Liver (tissue), 8 donors: ENCODE measurements at regions not wholly inside any gene's neighbourhood (a gene's known extent, or its start where the extent isn't known, plus 50 kb on each side); places are given as distances from the start of the nearest gene placed in this dataset.

Experiments used
- DNase-seq: peaks from one replicate; pipeline ENCODE4 v3.0.0-alpha.2; 2017; ENCODE audit warnings: low spot score
- H3K27ac ChIP-seq, 2 donors: one replicate each; pipeline ENCODE4 v1.7.0; 2013; ENCODE audit warnings: inconsistent platforms in 2 of 2, low read length in 2 of 2, control low read depth in 1 of 2, low read depth in 1 of 2, mild to moderate bottlenecking in 1 of 2
- H3K27me3 ChIP-seq, 4 donors: one replicate each; pipeline versions ENCODE4 v1.6.1 to v1.7.0; 2013; ENCODE audit warnings: low read length in 3 of 4, inconsistent platforms in 1 of 4, mild to moderate bottlenecking in 1 of 4, moderate library complexity in 1 of 4; ENCODE audit not compliant: control insufficient read depth in 4 of 4, insufficient read depth in 4 of 4
- H3K36me3 ChIP-seq, 4 donors: one replicate each; pipeline versions ENCODE4 v1.6.1 to v1.7.0; 2013; ENCODE audit warnings: low read length in 3 of 4, mild to moderate bottlenecking in 3 of 4, low read depth in 1 of 4, moderate library complexity in 1 of 4; ENCODE audit not compliant: control insufficient read depth in 4 of 4, insufficient read depth in 3 of 4
- H3K4me1 ChIP-seq, 4 donors: one replicate each; pipeline versions ENCODE4 v1.6.1 to v1.7.0; 2013; ENCODE audit warnings: low read length in 3 of 4, mild to moderate bottlenecking in 3 of 4, moderate library complexity in 1 of 4; ENCODE audit not compliant: control insufficient read depth in 4 of 4, insufficient read depth in 4 of 4
- H3K4me3 ChIP-seq, 3 donors: one replicate each; pipeline versions ENCODE4 v1.6.1 to v1.7.0; 2013; ENCODE audit warnings: low read length in 3 of 3, control low read depth in 1 of 3, low read depth in 1 of 3, mild to moderate bottlenecking in 1 of 3
- H3K9ac ChIP-seq, 2 donors: one replicate each; pipeline ENCODE4 v1.7.0; 2013; ENCODE audit warnings: low read length in 2 of 2, mild to moderate bottlenecking in 2 of 2, moderate library complexity in 2 of 2, control low read depth in 1 of 2, low read depth in 1 of 2
- H3K9me3 ChIP-seq, 4 donors: one replicate each; pipeline versions ENCODE4 v1.6.1 to v1.7.0; 2013; ENCODE audit warnings: low read length in 3 of 4; ENCODE audit not compliant: control insufficient read depth in 4 of 4
- EGR1 ChIP-seq, 2 donors: IDR thresholded peaks; 2 replicates each; pipeline ENCODE4 v1.6.1; 2016 to 2018; ENCODE audit warnings: antibody characterized with exemption in 2 of 2, low read depth in 2 of 2
- FOXA1 ChIP-seq: IDR thresholded peaks from 2 replicates; pipeline ENCODE4 v1.6.1; 2016; ENCODE audit warnings: antibody characterized with exemption
- HNF4A ChIP-seq, 2 donors: conservative IDR thresholded peaks; 2 replicates each; pipeline ENCODE4 v1.6.1; 2016; ENCODE audit warnings: antibody characterized with exemption in 2 of 2, mild to moderate bottlenecking in 2 of 2
- HNF4G ChIP-seq: IDR thresholded peaks from 2 replicates; pipeline ENCODE4 v1.6.1; 2016; ENCODE audit warnings: antibody characterized with exemption
- JUND ChIP-seq, 2 donors: IDR thresholded peaks; 2 replicates each; pipeline ENCODE4 v1.6.1; 2016; ENCODE audit warnings: antibody characterized with exemption in 2 of 2
- RAD21 ChIP-seq, 2 donors: IDR thresholded peaks; 2 replicates each; pipeline ENCODE4 v1.6.1; 2016; ENCODE audit warnings: antibody characterized with exemption in 2 of 2, mild to moderate bottlenecking in 2 of 2
- REST ChIP-seq: IDR thresholded peaks from 2 replicates; pipeline ENCODE4 v1.6.1; 2016; ENCODE audit warnings: antibody characterized with exemption, mild to moderate bottlenecking
- RXRA ChIP-seq, 2 donors: IDR thresholded peaks; 2 replicates each; pipeline ENCODE4 v1.6.1; 2017 to 2018; ENCODE audit warnings: antibody characterized with exemption in 2 of 2, mild to moderate bottlenecking in 1 of 2
- SP1 ChIP-seq: IDR thresholded peaks from 2 replicates; pipeline ENCODE4 v1.6.1; 2018; ENCODE audit warnings: antibody characterized with exemption, mild to moderate bottlenecking
- TAF1 ChIP-seq: conservative IDR thresholded peaks from 2 replicates; pipeline ENCODE4 v1.6.1; 2016; ENCODE audit warnings: antibody characterized with exemption, mild to moderate bottlenecking
- YY1 ChIP-seq: IDR thresholded peaks from 2 replicates; pipeline ENCODE4 v1.6.1; 2016; ENCODE audit warnings: antibody characterized with exemption, mild to moderate bottlenecking
- WGBS: extraction: QIAGEN DNeasy Blood & Tissue Kit; methylation state at CpG from one replicate; pipeline ENCODE4 v1.1.7; 2013; 5-methylcytosine and 5-hydroxymethylcytosine counted together
- TF ChIP-seq, protein P1 (sequence below): IDR thresholded peaks from 2 replicates; pipeline ENCODE4 v1.6.1; 2016; ENCODE audit warnings: antibody characterized with exemption
- TF ChIP-seq, protein P2 (sequence below): IDR thresholded peaks from 2 replicates; pipeline ENCODE4 v1.6.1; 2016; ENCODE audit warnings: antibody characterized with exemption
- TF ChIP-seq, protein P3 (sequence below): fragments of 150-350 bp; IDR thresholded peaks from 2 replicates; pipeline ENCODE4 v1.5.1; 2017; ENCODE audit warnings: improper control_type of control experiment, low read depth, low read length; ENCODE audit not compliant: missing input control
- TF ChIP-seq, protein P4 (sequence below): IDR thresholded peaks from 2 replicates; pipeline ENCODE4 v1.6.1; 2016; ENCODE audit warnings: antibody characterized with exemption
- donor health status: healthy.
- donor health status: healthy.
- donor health status: healthy.
- donor health status: healthy.
- donor health status: healthy.

DNA sequence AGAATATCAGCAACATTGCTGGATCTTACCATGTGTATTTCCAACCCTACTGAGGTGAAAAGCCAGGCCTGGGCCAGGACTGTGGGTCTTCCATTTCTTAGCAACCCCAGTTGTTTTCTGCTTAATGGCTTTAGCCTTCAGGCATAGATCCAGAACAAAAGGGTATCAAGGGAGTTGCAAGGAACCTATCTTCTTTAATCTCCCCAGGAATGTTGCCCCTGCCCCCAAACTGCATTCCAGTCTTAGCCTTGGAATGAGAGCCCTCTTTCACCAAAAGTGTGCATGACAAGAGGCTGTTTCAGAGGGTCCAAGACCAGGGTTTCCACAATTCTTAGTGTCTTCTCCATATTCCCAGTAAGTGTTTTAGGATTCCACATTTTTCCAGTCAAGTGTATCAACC lies 87.9 kb upstream of the SOX13 start:
- TF ChIP-seq, protein P1, sequence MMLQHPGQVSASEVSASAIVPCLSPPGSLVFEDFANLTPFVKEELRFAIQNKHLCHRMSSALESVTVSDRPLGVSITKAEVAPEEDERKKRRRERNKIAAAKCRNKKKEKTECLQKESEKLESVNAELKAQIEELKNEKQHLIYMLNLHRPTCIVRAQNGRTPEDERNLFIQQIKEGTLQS: no peak
- TF ChIP-seq SP1: no peak
- no peak for TF ChIP-seq RXRA (IDR thresholded peaks at IDR 0.05)
- TF ChIP-seq, protein P2, sequence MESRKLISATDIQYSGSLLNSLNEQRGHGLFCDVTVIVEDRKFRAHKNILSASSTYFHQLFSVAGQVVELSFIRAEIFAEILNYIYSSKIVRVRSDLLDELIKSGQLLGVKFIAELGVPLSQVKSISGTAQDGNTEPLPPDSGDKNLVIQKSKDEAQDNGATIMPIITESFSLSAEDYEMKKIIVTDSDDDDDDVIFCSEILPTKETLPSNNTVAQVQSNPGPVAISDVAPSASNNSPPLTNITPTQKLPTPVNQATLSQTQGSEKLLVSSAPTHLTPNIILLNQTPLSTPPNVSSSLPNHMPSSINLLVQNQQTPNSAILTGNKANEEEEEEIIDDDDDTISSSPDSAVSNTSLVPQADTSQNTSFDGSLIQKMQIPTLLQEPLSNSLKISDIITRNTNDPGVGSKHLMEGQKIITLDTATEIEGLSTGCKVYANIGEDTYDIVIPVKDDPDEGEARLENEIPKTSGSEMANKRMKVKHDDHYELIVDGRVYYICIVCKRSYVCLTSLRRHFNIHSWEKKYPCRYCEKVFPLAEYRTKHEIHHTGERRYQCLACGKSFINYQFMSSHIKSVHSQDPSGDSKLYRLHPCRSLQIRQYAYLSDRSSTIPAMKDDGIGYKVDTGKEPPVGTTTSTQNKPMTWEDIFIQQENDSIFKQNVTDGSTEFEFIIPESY: no peak
- no peak for TF ChIP-seq EGR1 (IDR thresholded peaks at IDR 0.05; ENCODE audit: low read depth in 2 of 2)
- no peak for TF ChIP-seq YY1
- TF ChIP-seq, protein P3, sequence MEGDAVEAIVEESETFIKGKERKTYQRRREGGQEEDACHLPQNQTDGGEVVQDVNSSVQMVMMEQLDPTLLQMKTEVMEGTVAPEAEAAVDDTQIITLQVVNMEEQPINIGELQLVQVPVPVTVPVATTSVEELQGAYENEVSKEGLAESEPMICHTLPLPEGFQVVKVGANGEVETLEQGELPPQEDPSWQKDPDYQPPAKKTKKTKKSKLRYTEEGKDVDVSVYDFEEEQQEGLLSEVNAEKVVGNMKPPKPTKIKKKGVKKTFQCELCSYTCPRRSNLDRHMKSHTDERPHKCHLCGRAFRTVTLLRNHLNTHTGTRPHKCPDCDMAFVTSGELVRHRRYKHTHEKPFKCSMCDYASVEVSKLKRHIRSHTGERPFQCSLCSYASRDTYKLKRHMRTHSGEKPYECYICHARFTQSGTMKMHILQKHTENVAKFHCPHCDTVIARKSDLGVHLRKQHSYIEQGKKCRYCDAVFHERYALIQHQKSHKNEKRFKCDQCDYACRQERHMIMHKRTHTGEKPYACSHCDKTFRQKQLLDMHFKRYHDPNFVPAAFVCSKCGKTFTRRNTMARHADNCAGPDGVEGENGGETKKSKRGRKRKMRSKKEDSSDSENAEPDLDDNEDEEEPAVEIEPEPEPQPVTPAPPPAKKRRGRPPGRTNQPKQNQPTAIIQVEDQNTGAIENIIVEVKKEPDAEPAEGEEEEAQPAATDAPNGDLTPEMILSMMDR: no peak
- TF ChIP-seq HNF4A (conservative IDR thresholded peaks at IDR 0.05): no peak
- no peak for TF ChIP-seq TAF1
- no peak for TF ChIP-seq JUND (IDR thresholded peaks at IDR 0.05)
- no peak for TF ChIP-seq RAD21 (IDR thresholded peaks at IDR 0.05)
- Histone ChIP-seq H3K27ac (no peak overlapping the region), H3K4me3 (no peak overlapping the region), H3K4me1 (no peaks in the 10 kb centered on the region), H3K27me3 (no peaks in the 10 kb centered on the region), H3K9ac (no peak overlapping the region), H3K9me3 (no peaks in the 10 kb centered on the region), H3K36me3 (no peaks in the 10 kb centered on the region)
- DNase-seq: no peak

- DNase-seq: no peak
- no peaks in the 10 kb centered on the region for H3K9me3 ChIP-seq
- no peaks in the 10 kb centered on the region for H3K27me3 ChIP-seq
- no peak overlapping the region for H3K9ac ChIP-seq
- 92% methylated on average over 2 of the region's 2 CpGs for WGBS
- H3K4me1 ChIP-seq: no peaks in the 10 kb centered on the region
- H3K36me3 ChIP-seq: no peaks in the 10 kb centered on the region
- H3K4me3 ChIP-seq: no peak overlapping the region
- TF ChIP-seq RAD21 (IDR thresholded peaks at IDR 0.05) (no peak), FOXA1 (no peak), HNF4G (no peak), SP1 (no peak), EGR1 (IDR thresholded peaks at IDR 0.05; ENCODE audit: low read depth in 2 of 2) (no peak), TAF1 (no peak), HNF4A (conservative IDR thresholded peaks at IDR 0.05) (no peak), YY1 (no peak), JUND (IDR thresholded peaks at IDR 0.05) (no peak), REST (no peak)
- TF ChIP-seq, protein P4, sequence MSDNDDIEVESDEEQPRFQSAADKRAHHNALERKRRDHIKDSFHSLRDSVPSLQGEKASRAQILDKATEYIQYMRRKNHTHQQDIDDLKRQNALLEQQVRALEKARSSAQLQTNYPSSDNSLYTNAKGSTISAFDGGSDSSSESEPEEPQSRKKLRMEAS: no peak
- TF ChIP-seq, protein P3: no peak
- TF ChIP-seq, protein P1: no peak
- TF ChIP-seq, protein P2: no peak
- no peak overlapping the region for H3K27ac ChIP-seq
Measured at GRCh38 chr1:203985676-203986075, 87.2 kb upstream of the SOX13 start.
